ENCODE measurements at regions not wholly inside any gene's neighbourhood (a gene's known extent, or its start where the extent isn't known, plus 50 kb on each side); places are given as distances from the start of the nearest gene placed in this dataset.

- in situ Hi-C loops (cut with HindIII; ENCODE audit: low pct_unique_long_range_greater_than_20kb, low sequenced_read_pairs), result no loop called here
- Histone ChIP-seq H3K9me3 (ENCODE audit: control insufficient read depth, insufficient read depth, low read depth, low read length) (no peaks in the 10 kb centered on the region), H3K4me1 (ENCODE audit: control insufficient read depth, insufficient read depth, low read length) (no peaks in the 10 kb centered on the region), H3K27ac (ENCODE audit: low read length) (no peak overlapping the region), H3K27me3 (ENCODE audit: control insufficient read depth, insufficient read depth, low read length) (no peaks in the 10 kb centered on the region), H3K4me3 (ENCODE audit: low read depth in 2 of 2, low read length in 2 of 2) (no peak overlapping the region), H3K36me3 (ENCODE audit: control insufficient read depth, insufficient read depth, low read length) (no peaks in the 10 kb centered on the region)
- ATAC-seq, result no peak
- intact Hi-C loops (cut with micrococcal nuclease; ENCODE audit: unreplicated experiment), result no loop called here
- no peak for DNase-seq (ENCODE audit: low read depth, low spot score)
- no TSS peak for BruUV-seq (replicated peaks)
- ChIA-PET CTCF (no interaction called here), POLR2A (no interaction called here)
- TF ChIP-seq POLR2AphosphoS5 (IDR thresholded peaks at IDR 0.05; ENCODE audit: low read depth, low read length), result no peak
- no peak for TF ChIP-seq CTCF (IDR thresholded peaks at IDR 0.05)
- TF ChIP-seq REST (IDR thresholded peaks at IDR 0.05; ENCODE audit: insufficient read depth in 1 of 2, low read depth in 2 of 2, low read length in 1 of 2), result no peak
- TF ChIP-seq SIN3A (IDR thresholded peaks at IDR 0.05; ENCODE audit: borderline replicate concordance, insufficient read depth, low read depth, low read length), result no peak
- no peak for TF ChIP-seq TCF7L2 (IDR thresholded peaks at IDR 0.05; ENCODE audit: low read depth, low read length)
Measured at GRCh38 chr4:162732876-162733275, 433.8 kb downstream of the NAF1 start.

GRCh38 chr4:162727766-162728165, 438.9 kb downstream of the NAF1 start:
- no TSS peak for BruUV-seq (replicated peaks)
- no peaks in the 10 kb centered on the region for H3K27me3 ChIP-seq (ENCODE audit: control insufficient read depth, insufficient read depth, low read length)
- intact Hi-C loops (cut with micrococcal nuclease; ENCODE audit: unreplicated experiment), result no loop called here
- in situ Hi-C loops (cut with HindIII; ENCODE audit: low pct_unique_long_range_greater_than_20kb, low sequenced_read_pairs), result no loop called here
- no peaks in the 10 kb centered on the region for H3K4me1 ChIP-seq (ENCODE audit: control insufficient read depth, insufficient read depth, low read length)
- no peak overlapping the region for H3K4me3 ChIP-seq (ENCODE audit: low read depth in 2 of 2, low read length in 2 of 2)
- CTCF ChIA-PET, result no interaction called here
- no peak overlapping the region for H3K27ac ChIP-seq (ENCODE audit: low read length)
- ATAC-seq, result no peak
- POLR2A ChIA-PET, result no interaction called here
- H3K36me3 ChIP-seq (ENCODE audit: control insufficient read depth, insufficient read depth, low read length), result no peaks in the 10 kb centered on the region
- no peak for TF ChIP-seq REST (IDR thresholded peaks at IDR 0.05; ENCODE audit: insufficient read depth in 1 of 2, low read depth in 2 of 2, low read length in 1 of 2)
- no peak for TF ChIP-seq TCF7L2 (IDR thresholded peaks at IDR 0.05; ENCODE audit: low read depth, low read length)
- no peak for TF ChIP-seq SIN3A (IDR thresholded peaks at IDR 0.05; ENCODE audit: borderline replicate concordance, insufficient read depth, low read depth, low read length)
- TF ChIP-seq POLR2AphosphoS5 (IDR thresholded peaks at IDR 0.05; ENCODE audit: low read depth, low read length), result no peak
- no peak for TF ChIP-seq CTCF (IDR thresholded peaks at IDR 0.05)
- no peak for DNase-seq (ENCODE audit: low read depth, low spot score)
- H3K9me3 ChIP-seq (ENCODE audit: control insufficient read depth, insufficient read depth, low read depth, low read length), result no peaks in the 10 kb centered on the region

Data from Panc1 (cell line).